Epithelial cell of proximal tubule (primary cell): ENCODE measurements at regions not wholly inside any gene's neighbourhood (a gene's known extent, or its start where the extent isn't known, plus 50 kb on each side); places are given as distances from the start of the nearest gene placed in this dataset.

ENCODE experiments used
- DNase-seq: peaks from one replicate; pipeline ENCODE4 v3.0.0-alpha.2; 2011; ENCODE audit warnings: low read depth
- H3K4me3 ChIP-seq: 2 replicates; pipeline ENCODE4 v1.5.1; 2011; ENCODE audit warnings: low read depth, mild to moderate bottlenecking, low read length
- TF ChIP-seq, protein P1 (sequence below): conservative IDR thresholded peaks from 2 replicates; pipeline ENCODE4 v1.5.1; 2012; ENCODE audit warnings: low read depth, mild to moderate bottlenecking, low read length

DNA sequence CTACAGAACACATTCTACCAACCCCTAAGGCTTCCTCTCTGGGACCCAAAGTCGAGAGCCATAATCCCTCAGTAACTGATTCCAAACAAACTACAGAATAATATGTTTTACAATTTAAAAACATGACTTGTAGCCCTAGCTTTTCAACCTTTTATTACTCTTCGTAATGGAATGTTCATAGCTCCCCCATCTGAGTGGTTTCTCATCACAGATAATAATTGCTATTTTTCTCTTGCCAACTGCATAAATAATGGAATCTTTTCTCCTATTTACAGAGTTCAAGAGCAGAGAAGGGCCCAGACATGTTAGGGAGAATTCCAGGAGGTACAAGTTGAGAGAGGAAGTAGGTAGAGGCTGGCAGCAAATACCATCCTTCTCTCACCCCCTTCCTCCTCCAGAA is 59.9 kb upstream of the CERS6 start:
- H3K4me3 ChIP-seq: no peak overlapping the region
- TF ChIP-seq, protein P1, sequence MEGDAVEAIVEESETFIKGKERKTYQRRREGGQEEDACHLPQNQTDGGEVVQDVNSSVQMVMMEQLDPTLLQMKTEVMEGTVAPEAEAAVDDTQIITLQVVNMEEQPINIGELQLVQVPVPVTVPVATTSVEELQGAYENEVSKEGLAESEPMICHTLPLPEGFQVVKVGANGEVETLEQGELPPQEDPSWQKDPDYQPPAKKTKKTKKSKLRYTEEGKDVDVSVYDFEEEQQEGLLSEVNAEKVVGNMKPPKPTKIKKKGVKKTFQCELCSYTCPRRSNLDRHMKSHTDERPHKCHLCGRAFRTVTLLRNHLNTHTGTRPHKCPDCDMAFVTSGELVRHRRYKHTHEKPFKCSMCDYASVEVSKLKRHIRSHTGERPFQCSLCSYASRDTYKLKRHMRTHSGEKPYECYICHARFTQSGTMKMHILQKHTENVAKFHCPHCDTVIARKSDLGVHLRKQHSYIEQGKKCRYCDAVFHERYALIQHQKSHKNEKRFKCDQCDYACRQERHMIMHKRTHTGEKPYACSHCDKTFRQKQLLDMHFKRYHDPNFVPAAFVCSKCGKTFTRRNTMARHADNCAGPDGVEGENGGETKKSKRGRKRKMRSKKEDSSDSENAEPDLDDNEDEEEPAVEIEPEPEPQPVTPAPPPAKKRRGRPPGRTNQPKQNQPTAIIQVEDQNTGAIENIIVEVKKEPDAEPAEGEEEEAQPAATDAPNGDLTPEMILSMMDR: no peak
- DNase-seq: no peak

DNA sequence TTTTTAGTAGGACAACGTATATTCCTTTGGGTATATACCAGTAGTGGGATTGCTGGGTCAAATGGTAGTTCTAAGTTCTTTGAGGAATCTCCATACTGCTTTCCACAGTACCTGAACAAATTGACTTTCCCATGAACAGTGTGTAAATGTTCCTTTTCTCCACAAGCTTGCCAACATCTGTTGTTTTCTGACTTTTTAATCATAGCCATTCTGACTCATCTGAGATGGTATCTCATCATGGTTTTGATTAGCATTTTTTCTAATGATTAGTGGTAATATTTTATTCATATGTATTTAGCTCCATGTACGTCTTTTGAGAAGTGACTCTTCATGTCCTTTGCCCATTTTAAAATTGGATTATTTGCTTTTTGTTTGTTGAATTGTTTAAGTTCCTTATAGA is 58.4 kb upstream of the CERS6 start:
- H3K4me3 ChIP-seq: no peak overlapping the region
- TF ChIP-seq, protein P1: no peak
- no peak for DNase-seq

DNA sequence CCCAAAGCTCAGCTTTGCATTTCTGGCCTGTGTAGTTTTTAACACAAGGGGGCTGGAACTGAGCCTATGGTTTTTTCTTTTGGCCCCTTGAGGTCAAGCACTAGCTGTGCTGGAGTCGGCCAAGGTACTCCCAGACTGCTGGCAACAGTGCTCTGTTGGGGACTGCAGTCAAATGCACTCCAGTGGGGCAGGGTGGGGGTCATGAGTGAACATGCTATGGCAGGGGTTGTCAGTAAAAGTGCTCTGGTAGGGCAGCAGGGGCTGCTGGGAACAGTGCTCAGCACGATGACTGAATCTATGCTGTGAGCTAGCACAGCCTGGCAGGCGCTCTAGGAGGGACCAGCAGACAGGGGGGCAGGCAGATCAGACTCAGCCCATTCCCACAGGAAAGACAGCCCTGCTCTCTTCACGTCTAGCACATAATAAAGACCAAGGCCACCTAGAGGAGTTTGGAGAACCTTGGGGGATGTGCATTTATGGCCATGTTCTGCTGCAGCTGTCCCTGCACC is 55.0 kb upstream of the CERS6 start:
- TF ChIP-seq, protein P1: no peak
- H3K4me3 ChIP-seq: no peak overlapping the region
- no peak for DNase-seq

DNA sequence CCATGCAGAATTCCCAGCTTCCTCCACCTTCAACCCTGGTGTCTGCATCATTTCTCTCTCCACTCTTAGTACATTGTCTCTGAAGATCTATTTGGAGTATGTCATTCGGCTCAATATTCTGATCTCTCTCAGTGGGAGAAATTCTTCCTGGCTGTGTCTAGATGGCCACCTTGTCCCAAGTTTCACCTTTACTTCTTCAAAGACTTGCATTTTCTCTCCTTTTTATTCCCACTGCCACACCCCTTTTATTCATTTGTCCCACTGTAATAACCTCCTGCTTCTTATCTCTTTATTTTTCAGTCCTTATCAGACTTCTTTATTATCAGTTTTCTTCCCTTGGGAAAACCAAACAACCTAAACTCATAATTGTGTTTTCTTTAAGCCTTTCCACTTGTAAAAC is 54.3 kb upstream of the CERS6 start:
- TF ChIP-seq, protein P1: no peak
- H3K4me3 ChIP-seq: no peak overlapping the region
- DNase-seq: no peak

DNA sequence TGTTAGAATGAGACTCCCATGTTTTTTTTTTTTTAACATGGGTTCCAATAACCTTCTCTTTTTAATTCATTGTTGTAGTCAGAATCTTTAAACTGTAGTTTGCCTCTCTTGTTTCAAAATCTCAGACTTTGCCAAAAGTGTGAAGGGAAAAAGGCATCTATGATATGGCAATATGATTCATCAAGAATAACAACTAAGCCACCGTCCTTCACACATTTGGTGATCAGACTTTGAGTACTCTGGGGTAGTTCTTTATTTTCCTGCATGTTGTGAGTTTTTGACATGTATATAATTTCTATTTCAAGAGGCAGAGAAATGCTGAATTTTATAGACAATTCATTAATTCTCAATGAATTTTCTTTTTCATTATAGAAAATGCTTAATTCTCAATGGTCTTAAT is 53.5 kb upstream of the CERS6 start:
- DNase-seq: no peak
- TF ChIP-seq, protein P1: no peak
- no peak overlapping the region for H3K4me3 ChIP-seq

DNA sequence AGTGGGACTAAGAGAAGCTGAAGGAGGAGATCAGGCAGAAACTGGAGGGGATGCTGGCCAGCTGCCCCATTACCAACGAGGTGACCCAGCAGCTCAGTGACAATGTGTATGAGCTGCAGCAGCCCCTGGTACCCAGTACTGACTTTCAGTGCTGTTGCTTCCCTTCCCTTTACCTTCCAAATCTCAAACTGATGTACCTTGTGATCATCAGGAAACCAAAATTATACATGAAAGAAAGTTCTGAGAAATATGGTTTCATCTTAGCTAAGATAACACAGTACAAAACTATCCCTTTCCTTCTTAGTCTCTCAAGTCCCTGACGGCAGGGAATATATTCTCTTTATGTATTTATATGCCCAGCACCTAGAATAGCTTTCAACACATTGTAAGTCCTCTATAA is 52.3 kb upstream of the CERS6 start:
- TF ChIP-seq, protein P1: no peak
- no peak for DNase-seq

DNA sequence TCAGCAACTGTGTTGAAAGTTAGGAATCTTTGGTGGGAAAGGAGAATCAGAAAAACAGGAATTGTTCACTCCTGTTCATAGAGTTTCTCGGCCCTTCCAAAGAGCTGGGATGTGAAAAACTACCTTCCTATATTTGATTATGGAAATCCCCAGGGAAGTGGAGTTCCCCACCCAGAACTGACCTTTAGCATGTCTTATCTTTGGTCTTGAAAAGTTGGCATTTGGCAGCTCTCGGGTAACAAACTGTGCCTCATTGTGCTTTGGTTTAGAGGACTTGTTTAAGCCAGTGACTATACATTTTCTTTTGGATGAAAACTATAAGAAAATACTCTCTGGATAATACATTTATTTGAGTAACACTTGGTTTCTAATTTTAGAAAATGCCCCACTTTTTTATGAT is 51.3 kb upstream of the CERS6 start:
- TF ChIP-seq, protein P1: no peak
- DNase-seq: no peak

More for the DNA sequence above, 52.3 kb upstream of the CERS6 start:
- H3K4me3 ChIP-seq: no peak overlapping the region

More for the DNA sequence above, 51.3 kb upstream of the CERS6 start:
- no peak overlapping the region for H3K4me3 ChIP-seq
